ENCODE measurements at regions not wholly inside any gene's neighbourhood (a gene's known extent, or its start where the extent isn't known, plus 50 kb on each side); places are given as distances from the start of the nearest gene placed in this dataset.

- no peak for DNase-seq (ENCODE audit: extremely low spot score in 2 of 2)
- Histone ChIP-seq H3K27ac (no peak overlapping the region), H3K36me3 (no peaks in the 10 kb centered on the region), H3K27me3 (no peaks in the 10 kb centered on the region), H3K4me3 (no peak overlapping the region), H3K9me3 (no peaks in the 10 kb centered on the region), H3K4me1 (no peaks in the 10 kb centered on the region)
- intact Hi-C loops (cut with DNase I) = no loop called here
- TF ChIP-seq POLR2AphosphoS5 (IDR thresholded peaks at IDR 0.05; ENCODE audit: insufficient read depth in 1 of 2, low read depth in 1 of 2) = no peak
- TF ChIP-seq POLR2A (IDR thresholded peaks at IDR 0.05) = no peak
- no peak for TF ChIP-seq CTCF (IDR thresholded peaks at IDR 0.05)
These were observed 1808.9 kb upstream of the TENM3 start for GRCh38 chr4:180434131-180434895.

- intact Hi-C loops (cut with DNase I) = no loop called here
- TF ChIP-seq POLR2AphosphoS5 (IDR thresholded peaks at IDR 0.05; ENCODE audit: insufficient read depth in 1 of 2, low read depth in 1 of 2) (no peak), POLR2A (IDR thresholded peaks at IDR 0.05) (no peak), CTCF (IDR thresholded peaks at IDR 0.05) (no peak)
- DNase-seq (ENCODE audit: extremely low spot score in 2 of 2) = no peak
- Histone ChIP-seq H3K9me3 (no peaks in the 10 kb centered on the region), H3K36me3 (no peaks in the 10 kb centered on the region), H3K27ac (no peak overlapping the region), H3K4me1 (no peaks in the 10 kb centered on the region), H3K27me3 (no peaks in the 10 kb centered on the region), H3K4me3 (no peak overlapping the region)
These were observed 1806.8 kb upstream of the TENM3 start for GRCh38 chr4:180436361-180436760.

GRCh38 chr4:180437601-180438000 lies 1805.6 kb upstream of the TENM3 start:
- TF ChIP-seq POLR2A (IDR thresholded peaks at IDR 0.05) (no peak), POLR2AphosphoS5 (IDR thresholded peaks at IDR 0.05; ENCODE audit: insufficient read depth in 1 of 2, low read depth in 1 of 2) (no peak), CTCF (IDR thresholded peaks at IDR 0.05) (no peak)
- Histone ChIP-seq H3K27ac (no peak overlapping the region), H3K36me3 (no peaks in the 10 kb centered on the region), H3K9me3 (no peaks in the 10 kb centered on the region), H3K4me3 (no peak overlapping the region), H3K4me1 (no peaks in the 10 kb centered on the region), H3K27me3 (no peaks in the 10 kb centered on the region)
- DNase-seq (ENCODE audit: extremely low spot score in 2 of 2) = no peak
- intact Hi-C loops (cut with DNase I) = no loop called here

- Histone ChIP-seq H3K9me3 (no peaks in the 10 kb centered on the region), H3K36me3 (no peaks in the 10 kb centered on the region), H3K27me3 (no peaks in the 10 kb centered on the region), H3K4me1 (no peaks in the 10 kb centered on the region), H3K27ac (no peak overlapping the region), H3K4me3 (no peak overlapping the region)
- intact Hi-C loops (cut with DNase I) = no loop called here
- TF ChIP-seq CTCF (IDR thresholded peaks at IDR 0.05) = no peak
- no peak for TF ChIP-seq POLR2A (IDR thresholded peaks at IDR 0.05)
- TF ChIP-seq POLR2AphosphoS5 (IDR thresholded peaks at IDR 0.05; ENCODE audit: insufficient read depth in 1 of 2, low read depth in 1 of 2) = no peak
- DNase-seq (ENCODE audit: extremely low spot score in 2 of 2) = no peak
These were observed 1794.9 kb upstream of the TENM3 start for GRCh38 chr4:180448306-180448705.

- Histone ChIP-seq H3K36me3 (no peaks in the 10 kb centered on the region), H3K27ac (no peak overlapping the region), H3K4me1 (no peaks in the 10 kb centered on the region), H3K4me3 (no peak overlapping the region), H3K27me3 (no peaks in the 10 kb centered on the region), H3K9me3 (no peaks in the 10 kb centered on the region)
- TF ChIP-seq POLR2A (IDR thresholded peaks at IDR 0.05) = no peak
- no peak for DNase-seq (ENCODE audit: extremely low spot score in 2 of 2)
- intact Hi-C loops (cut with DNase I) = no loop called here
These were observed 1793.7 kb upstream of the TENM3 start for GRCh38 chr4:180449395-180449956.

Data from vagina (tissue), 2 donors.